Panc1 (cell line): ENCODE measurements at regions not wholly inside any gene's neighbourhood (a gene's known extent, or its start where the extent isn't known, plus 50 kb on each side); places are given as distances from the start of the nearest gene placed in this dataset.

Source experiments
- ATAC-seq: fragments of 200-7000 bp; cut with Tn5 transposase; 2 replicates; pipeline ENCODE4 v1.9.1; 2020; ENCODE audit warnings: mild to moderate bottlenecking, moderate library complexity
- BruUV-seq: library from RNA; stranded (reverse); fragments of 400-500 nt; replicated peaks from 2 replicates; lab custom pipeline; 2021; lab: Mats Ljungman, UMichigan
- CTCF ChIA-PET: fragments of 300-600 bp; sonication (Branson Sonifier 250); formaldehyde crosslinking; loops from one replicate; lab custom pipeline; 2022; ENCODE audit warnings: antibody characterized with exemption; lab: Charles Lee
- POLR2A ChIA-PET: fragments of 300-600 bp; sonication (Branson Sonifier 250); formaldehyde crosslinking; loops from one replicate; lab custom pipeline; 2022; ENCODE audit warnings: antibody characterized with exemption; lab: Charles Lee
- DNase-seq: peaks from one replicate; pipeline ENCODE4 v3.0.0-alpha.2; 2010; ENCODE audit warnings: low read depth, low spot score
- H3K27ac ChIP-seq: 2 replicates; pipeline ENCODE4 v1.5.1; 2011; ENCODE audit warnings: mild to moderate bottlenecking, low read length, inconsistent platforms
- H3K27me3 ChIP-seq: fragments of 200-500 bp; sonication (Bioruptor generic); 2 replicates; pipeline ENCODE4 v1.6.0; 2014; ENCODE audit warnings: low read length, inconsistent platforms; ENCODE audit not compliant: control insufficient read depth, insufficient read depth
- H3K36me3 ChIP-seq: fragments of 200-500 bp; sonication (Bioruptor generic); 2 replicates; pipeline ENCODE4 v1.5.1; 2014; ENCODE audit warnings: inconsistent platforms, mild to moderate bottlenecking, low read length, moderate library complexity; ENCODE audit not compliant: control insufficient read depth, insufficient read depth
- H3K4me1 ChIP-seq: 2 replicates; pipeline ENCODE4 v1.5.1; 2011; ENCODE audit warnings: inconsistent platforms, mild to moderate bottlenecking, low read length, moderate library complexity; ENCODE audit not compliant: control insufficient read depth, insufficient read depth
- H3K4me3 ChIP-seq, 2 experiments: 2 replicates each; pipeline ENCODE4 v1.5.1; 2011 to 2012; ENCODE audit warnings: low read depth in 2 of 2, low read length in 2 of 2, mild to moderate bottlenecking in 2 of 2, inconsistent platforms in 1 of 2, moderate library complexity in 1 of 2
- H3K9me3 ChIP-seq: fragments of 200-500 bp; sonication (Bioruptor generic); 2 replicates; pipeline ENCODE4 v1.5.1; 2014; ENCODE audit warnings: low read depth, mild to moderate bottlenecking, inconsistent platforms, low read length, moderate library complexity; ENCODE audit not compliant: control insufficient read depth, insufficient read depth
- POLR2AphosphoS5 ChIP-seq: IDR thresholded peaks from 2 replicates; pipeline ENCODE4 v1.6.1; 2012; ENCODE audit warnings: mild to moderate bottlenecking, low read depth, low read length, moderate library complexity
- SIN3A ChIP-seq: IDR thresholded peaks from 2 replicates; pipeline ENCODE4 v1.6.1; 2012; ENCODE audit warnings: low read depth, mild to moderate bottlenecking, low read length, moderate library complexity, borderline replicate concordance; ENCODE audit not compliant: insufficient read depth
- TCF7L2 ChIP-seq: IDR thresholded peaks from 2 replicates; pipeline ENCODE4 v1.6.1; 2011; ENCODE audit warnings: mild to moderate bottlenecking, low read depth, low read length, inconsistent platforms
- in situ Hi-C: cut with HindIII; loops from 2 replicates; pipeline ENCODE4 v1.10.0; 2016; ENCODE audit warnings: low sequenced_read_pairs, low pct_unique_long_range_greater_than_20kb
- intact Hi-C: fragments of 100-400 bp; cut with micrococcal nuclease; formaldehyde crosslinking; loops from one replicate; pipeline ENCODE4 v1.10.0; 2022; ENCODE audit not compliant: unreplicated experiment
- TF ChIP-seq, protein P1 (sequence below), 2 experiments: IDR thresholded peaks; 2 replicates each; pipeline ENCODE4 v1.6.1; 2011 to 2012; ENCODE audit warnings: low read depth in 2 of 2, control low read depth in 1 of 2, low read length in 1 of 2, mild to moderate bottlenecking in 1 of 2, moderate library complexity in 1 of 2; ENCODE audit not compliant: insufficient read depth in 1 of 2
- TF ChIP-seq, protein P2 (sequence below): fragments of 450-650 bp; IDR thresholded peaks from 2 replicates; pipeline ENCODE4 v1.5.1; 2017; ENCODE audit warnings: mild to moderate bottlenecking

DNA sequence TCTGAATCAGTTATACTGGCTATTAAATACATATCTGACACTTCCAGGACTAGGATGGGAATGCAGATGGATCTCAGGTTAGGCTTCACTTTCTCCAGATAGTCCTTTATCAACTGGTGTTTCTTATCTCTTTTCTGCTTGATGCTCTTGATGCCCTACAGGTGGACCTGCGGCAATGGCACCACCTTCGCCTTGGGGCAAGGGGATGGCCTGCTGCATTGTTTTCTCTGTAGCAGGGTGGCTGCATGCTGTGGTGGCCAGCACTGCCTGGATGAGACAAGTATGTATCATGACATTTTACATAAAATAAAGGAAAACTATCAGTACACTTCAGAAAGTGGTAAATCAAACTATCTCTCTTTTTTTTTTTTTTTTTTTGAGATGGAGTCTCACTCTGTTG lies 217.7 kb upstream of the ZP4 start:
- TF ChIP-seq, protein P1, sequence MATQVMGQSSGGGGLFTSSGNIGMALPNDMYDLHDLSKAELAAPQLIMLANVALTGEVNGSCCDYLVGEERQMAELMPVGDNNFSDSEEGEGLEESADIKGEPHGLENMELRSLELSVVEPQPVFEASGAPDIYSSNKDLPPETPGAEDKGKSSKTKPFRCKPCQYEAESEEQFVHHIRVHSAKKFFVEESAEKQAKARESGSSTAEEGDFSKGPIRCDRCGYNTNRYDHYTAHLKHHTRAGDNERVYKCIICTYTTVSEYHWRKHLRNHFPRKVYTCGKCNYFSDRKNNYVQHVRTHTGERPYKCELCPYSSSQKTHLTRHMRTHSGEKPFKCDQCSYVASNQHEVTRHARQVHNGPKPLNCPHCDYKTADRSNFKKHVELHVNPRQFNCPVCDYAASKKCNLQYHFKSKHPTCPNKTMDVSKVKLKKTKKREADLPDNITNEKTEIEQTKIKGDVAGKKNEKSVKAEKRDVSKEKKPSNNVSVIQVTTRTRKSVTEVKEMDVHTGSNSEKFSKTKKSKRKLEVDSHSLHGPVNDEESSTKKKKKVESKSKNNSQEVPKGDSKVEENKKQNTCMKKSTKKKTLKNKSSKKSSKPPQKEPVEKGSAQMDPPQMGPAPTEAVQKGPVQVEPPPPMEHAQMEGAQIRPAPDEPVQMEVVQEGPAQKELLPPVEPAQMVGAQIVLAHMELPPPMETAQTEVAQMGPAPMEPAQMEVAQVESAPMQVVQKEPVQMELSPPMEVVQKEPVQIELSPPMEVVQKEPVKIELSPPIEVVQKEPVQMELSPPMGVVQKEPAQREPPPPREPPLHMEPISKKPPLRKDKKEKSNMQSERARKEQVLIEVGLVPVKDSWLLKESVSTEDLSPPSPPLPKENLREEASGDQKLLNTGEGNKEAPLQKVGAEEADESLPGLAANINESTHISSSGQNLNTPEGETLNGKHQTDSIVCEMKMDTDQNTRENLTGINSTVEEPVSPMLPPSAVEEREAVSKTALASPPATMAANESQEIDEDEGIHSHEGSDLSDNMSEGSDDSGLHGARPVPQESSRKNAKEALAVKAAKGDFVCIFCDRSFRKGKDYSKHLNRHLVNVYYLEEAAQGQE (IDR thresholded peaks at IDR 0.05; ENCODE audit: insufficient read depth in 1 of 2, low read depth in 2 of 2, low read length in 1 of 2), result no peak
- TF ChIP-seq POLR2AphosphoS5, result no peak
- no peak for TF ChIP-seq SIN3A
- TF ChIP-seq, protein P2, sequence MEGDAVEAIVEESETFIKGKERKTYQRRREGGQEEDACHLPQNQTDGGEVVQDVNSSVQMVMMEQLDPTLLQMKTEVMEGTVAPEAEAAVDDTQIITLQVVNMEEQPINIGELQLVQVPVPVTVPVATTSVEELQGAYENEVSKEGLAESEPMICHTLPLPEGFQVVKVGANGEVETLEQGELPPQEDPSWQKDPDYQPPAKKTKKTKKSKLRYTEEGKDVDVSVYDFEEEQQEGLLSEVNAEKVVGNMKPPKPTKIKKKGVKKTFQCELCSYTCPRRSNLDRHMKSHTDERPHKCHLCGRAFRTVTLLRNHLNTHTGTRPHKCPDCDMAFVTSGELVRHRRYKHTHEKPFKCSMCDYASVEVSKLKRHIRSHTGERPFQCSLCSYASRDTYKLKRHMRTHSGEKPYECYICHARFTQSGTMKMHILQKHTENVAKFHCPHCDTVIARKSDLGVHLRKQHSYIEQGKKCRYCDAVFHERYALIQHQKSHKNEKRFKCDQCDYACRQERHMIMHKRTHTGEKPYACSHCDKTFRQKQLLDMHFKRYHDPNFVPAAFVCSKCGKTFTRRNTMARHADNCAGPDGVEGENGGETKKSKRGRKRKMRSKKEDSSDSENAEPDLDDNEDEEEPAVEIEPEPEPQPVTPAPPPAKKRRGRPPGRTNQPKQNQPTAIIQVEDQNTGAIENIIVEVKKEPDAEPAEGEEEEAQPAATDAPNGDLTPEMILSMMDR, result no peak
- TF ChIP-seq TCF7L2, result no peak
- H3K36me3 ChIP-seq, result no peaks in the 10 kb centered on the region
- ChIA-PET POLR2A (no interaction called here), CTCF (no interaction called here)
- BruUV-seq, result no TSS peak
- ATAC-seq, result no peak
- intact Hi-C loops (no loop called here), in situ Hi-C loops (no loop called here)
- H3K4me1 ChIP-seq, result no peaks in the 10 kb centered on the region
- no peak for DNase-seq
- H3K27me3 ChIP-seq, result no peaks in the 10 kb centered on the region
- H3K4me3 ChIP-seq, result no peak overlapping the region
- no peaks in the 10 kb centered on the region for H3K9me3 ChIP-seq
- no peak overlapping the region for H3K27ac ChIP-seq

DNA sequence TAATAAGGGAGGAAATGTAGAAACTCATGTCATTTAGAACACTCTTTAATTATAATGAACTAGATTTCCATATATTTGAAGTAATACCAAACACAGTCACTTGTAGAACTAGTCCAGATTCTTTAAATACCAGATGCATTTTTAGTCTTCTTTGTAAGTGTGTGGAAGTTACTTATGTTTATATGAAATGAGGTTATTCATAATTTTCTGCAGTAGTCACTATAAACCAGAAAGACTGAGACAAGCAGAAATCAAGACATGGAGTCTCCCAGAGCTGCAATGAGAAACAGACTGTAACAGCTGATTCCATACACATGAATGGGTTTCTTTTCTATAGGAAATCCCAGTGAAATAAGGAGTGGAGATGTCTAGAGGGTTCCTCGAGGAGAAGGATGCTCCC lies 216.6 kb upstream of the ZP4 start:
- CTCF ChIA-PET, result no interaction called here
- BruUV-seq, result no TSS peak
- Histone ChIP-seq H3K27me3 (no peaks in the 10 kb centered on the region), H3K36me3 (no peaks in the 10 kb centered on the region), H3K27ac (no peak overlapping the region), H3K4me3 (no peak overlapping the region), H3K4me1 (no peaks in the 10 kb centered on the region), H3K9me3 (no peaks in the 10 kb centered on the region)
- in situ Hi-C loops, result no loop called here
- ATAC-seq (no peak), DNase-seq (no peak)
- POLR2A ChIA-PET, result no interaction called here
- TF ChIP-seq TCF7L2, result no peak
- no peak for TF ChIP-seq SIN3A
- no peak for TF ChIP-seq POLR2AphosphoS5
- TF ChIP-seq, protein P2, result no peak
- TF ChIP-seq, protein P1 (IDR thresholded peaks at IDR 0.05; ENCODE audit: insufficient read depth in 1 of 2, low read depth in 2 of 2, low read length in 1 of 2), result no peak
- intact Hi-C loops, result no loop called here
